GM18511 (cell line): ENCODE measurements at regions not wholly inside any gene's neighbourhood (a gene's known extent, or its start where the extent isn't known, plus 50 kb on each side); places are given as distances from the start of the nearest gene placed in this dataset.
A peak's percentile ranks its signal among the peaks of the same experiment; 100 is the strongest.

Experiments
- ATAC-seq: cut with Tn5 transposase; IDR thresholded peaks from one replicate; pipeline ENCODE4 v1.9.1; 2021; ENCODE audit warnings: mild to moderate bottlenecking, moderate library complexity; ENCODE audit not compliant: unreplicated experiment

DNA sequence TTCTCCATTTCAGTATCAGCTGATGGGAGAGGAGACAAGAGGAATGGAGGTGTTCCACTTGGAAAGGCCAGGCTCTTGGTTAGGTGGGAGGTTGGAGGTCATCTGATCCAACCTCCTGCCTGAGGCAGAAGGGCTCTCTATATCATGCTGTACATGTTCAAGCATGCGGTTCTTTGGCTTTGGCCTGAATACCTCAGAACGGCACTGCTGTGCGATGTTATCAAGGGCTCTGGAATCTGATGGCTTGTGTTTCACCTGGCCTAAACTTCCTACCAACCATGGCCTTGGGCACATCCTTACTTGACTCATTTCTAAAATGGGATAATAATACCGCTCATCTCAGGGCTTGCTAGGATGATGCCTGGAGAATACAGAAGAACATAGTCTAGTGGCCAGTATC, 90.1 kb upstream of the FAM169A start:
- no peak for ATAC-seq

DNA sequence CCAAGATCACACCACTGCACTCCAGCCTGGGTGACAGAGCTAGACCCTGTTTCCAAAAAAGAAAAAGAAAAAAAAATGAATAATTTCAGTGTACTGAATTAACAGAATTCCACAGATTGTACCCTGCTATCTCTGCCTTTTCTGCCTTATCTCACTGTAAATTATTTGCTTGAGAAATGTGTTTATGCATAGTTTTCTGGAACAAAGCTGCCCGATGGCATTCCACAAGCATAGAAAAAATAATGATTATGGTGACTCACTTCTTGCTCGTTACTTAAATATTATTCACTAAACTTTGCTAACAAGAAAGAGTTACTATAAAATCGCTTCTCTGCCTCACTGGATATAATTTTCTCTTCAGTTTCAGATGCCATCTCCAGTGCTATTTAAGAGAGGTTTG, 88.7 kb upstream of the FAM169A start:
- ATAC-seq: no peak

GRCh38 chr5:74953937-74954720, 87.9 kb upstream of the FAM169A start:
- peak; percentile 72 for ATAC-seq

GRCh38 chr5:74953554-74953936, 87.4 kb upstream of the FAM169A start:
- ATAC-seq: no peak

- no peak for ATAC-seq
These were observed 86.2 kb upstream of the FAM169A start for GRCh38 chr5:74952406-74952805.

DNA sequence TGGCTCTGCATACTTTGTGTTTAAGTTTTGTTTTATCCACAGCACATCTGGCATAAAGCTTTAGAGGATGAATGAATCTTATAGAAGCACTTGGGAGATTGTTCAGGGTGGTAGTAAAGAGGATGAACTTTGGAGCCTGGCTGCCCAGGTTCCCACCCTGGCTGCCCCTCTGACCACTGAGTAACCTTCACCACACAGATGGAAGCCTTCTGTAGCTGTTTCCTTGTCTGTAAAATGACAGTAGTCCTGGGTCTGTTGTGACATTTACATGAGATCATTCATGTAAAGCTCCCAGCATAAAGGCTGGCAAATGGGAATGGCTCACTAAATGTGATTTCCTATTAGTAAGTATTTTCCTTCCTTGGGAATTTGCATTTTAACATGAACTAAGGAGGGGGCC, 85.7 kb upstream of the FAM169A start:
- ATAC-seq: no peak

- no peak for ATAC-seq
These were observed 84.8 kb upstream of the FAM169A start for GRCh38 chr5:74950836-74951515.

GRCh38 chr5:74949976-74950375, 83.8 kb upstream of the FAM169A start:
- ATAC-seq: no peak

- no peak for ATAC-seq
These were observed 81.9 kb upstream of the FAM169A start for GRCh38 chr5:74948031-74948546.

- no peak for ATAC-seq
These were observed 80.3 kb upstream of the FAM169A start for GRCh38 chr5:74946471-74946870.

- peak; percentile 89 for ATAC-seq
These were observed 79.5 kb upstream of the FAM169A start for GRCh38 chr5:74945561-74946165.

- no peak for ATAC-seq
These were observed 77.7 kb upstream of the FAM169A start for GRCh38 chr5:74943905-74944304.

DNA sequence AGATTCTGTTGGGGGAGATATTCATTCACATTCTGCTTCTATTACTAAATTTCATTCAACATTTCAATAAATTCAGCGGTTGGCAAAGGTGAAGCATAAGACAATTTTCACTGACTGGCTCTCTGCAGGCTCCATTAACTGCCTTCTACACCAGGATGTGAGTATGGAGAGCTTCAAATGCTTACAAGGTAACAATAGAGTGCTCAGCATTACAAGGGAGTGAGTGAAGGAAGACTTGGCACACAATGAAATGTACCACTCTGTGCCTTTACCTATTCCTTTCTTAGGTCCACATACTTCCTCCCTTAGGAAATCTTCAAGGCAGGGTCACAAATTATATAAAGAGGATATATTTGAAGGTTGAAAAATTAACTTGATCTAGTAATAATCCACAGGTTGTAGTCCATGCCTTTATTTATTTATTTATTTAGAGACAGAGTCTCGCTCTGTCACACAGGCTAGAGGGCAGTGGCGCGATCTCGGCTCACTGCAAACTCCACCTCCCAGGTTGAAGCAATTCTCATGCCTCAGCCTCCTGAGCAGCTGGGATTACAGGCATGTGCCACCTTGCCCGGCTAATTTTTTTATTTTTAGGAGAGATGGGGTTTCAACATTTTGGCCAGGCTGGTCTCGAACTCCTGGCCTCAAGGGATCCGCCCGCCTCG, 76.6 kb upstream of the FAM169A start:
- no peak for ATAC-seq

- no peak for ATAC-seq
These were observed 74.7 kb upstream of the FAM169A start for GRCh38 chr5:74940782-74941353.

GRCh38 chr5:74938250-74938933, 72.2 kb upstream of the FAM169A start:
- ATAC-seq: no peak

GRCh38 chr5:74935752-74936091, 69.5 kb upstream of the FAM169A start:
- no peak for ATAC-seq

DNA sequence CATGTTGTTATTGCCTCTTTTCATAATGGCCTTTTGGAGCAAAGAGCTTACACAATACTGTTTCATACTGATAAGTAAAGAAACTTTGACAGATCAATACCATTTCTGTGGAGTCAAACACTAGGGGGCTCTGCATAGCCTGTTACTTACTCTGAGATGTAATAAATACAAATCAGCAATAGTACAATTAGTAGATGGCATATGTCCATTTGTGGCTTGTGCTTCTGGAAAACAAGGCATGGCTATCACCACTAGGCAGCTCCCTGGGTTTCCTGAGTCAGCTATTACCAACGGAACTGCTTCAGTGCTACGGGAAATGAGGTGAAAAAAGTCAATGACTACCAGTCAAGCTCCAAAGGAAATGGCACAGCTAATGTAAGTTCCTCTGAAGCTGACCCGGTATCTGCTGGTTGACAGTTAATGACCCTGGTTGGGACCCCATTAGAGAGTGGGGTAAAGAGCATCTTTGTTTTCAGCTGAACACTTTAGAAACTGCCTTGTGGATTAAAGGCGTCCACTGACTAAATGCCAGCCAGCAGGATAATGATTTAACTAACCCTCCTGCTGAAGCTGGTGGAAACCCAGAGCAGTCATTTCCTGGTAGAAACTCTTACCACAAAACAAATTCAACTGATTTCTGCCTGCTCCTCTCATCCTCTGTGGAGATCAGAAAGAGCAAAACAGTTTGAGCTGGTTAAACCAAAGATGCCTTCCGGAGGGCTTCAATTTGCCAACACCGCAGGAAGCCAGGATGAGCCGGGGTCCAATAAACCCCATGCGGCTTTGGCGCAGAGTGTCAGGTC, 69.0 kb upstream of the FAM169A start:
- no peak for ATAC-seq

GRCh38 chr5:74927336-74927735, 61.1 kb upstream of the FAM169A start:
- ATAC-seq: no peak

GRCh38 chr5:74919487-74919886, 53.3 kb upstream of the FAM169A start:
- ATAC-seq: no peak

DNA sequence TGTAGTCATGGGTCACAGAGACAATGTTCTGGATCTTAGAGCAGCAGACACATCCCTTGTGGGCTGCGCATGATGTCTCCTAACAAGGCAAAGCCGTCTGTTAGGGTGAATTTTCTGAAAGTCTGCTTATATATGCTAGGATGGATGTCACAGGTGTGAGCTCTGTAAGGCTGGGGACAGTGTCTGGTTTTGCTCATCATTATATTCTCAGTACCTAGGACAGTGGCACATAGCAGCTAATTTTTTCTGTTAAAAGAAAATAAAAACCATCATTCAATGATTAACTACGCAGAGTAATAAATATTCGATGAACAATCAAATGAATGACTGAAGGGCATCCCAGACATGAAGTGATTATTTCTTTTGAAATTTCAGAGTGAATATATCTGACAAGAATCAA, 52.9 kb upstream of the FAM169A start:
- no peak for ATAC-seq
